HG03571 (cell line): ENCODE measurements at regions not wholly inside any gene's neighbourhood (a gene's known extent, or its start where the extent isn't known, plus 50 kb on each side); places are given as distances from the start of the nearest gene placed in this dataset.
"Not testable (repeated sequence)": the region's sequence is repeated elsewhere in the genome, so short reads cannot be mapped to it uniquely, and the experiment has no call there.

Source experiments
- ATAC-seq: cut with Tn5 transposase; IDR thresholded peaks from one replicate; pipeline ENCODE4 v1.9.1; 2021; ENCODE audit not compliant: unreplicated experiment

DNA sequence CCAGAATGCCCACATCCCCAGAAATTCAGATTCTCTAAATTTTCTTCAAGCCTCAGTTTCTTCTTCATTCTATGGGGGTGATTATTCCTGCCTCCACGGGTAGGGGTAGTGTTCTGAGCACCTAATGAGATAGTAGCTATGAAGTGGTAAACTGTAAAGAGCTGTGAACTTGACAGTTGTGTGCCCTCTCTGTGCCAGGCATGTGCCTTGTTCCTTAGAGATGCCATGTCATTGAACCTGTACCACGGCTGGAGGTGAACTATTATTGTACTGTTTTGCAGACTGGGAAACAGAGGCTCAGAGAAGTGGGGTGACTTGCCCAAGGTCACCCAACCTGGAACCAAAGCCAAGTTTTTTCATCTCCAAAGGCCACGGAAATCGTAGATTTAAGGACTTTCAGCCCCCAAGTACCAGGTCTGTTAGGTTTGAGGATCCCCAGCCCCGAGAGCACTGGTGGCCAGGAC is 67.7 kb upstream of the SIRPA start:
- ATAC-seq, result no peak

- ATAC-seq, result no peak
Observed at GRCh38 chr20:1825938-1826445, 69.2 kb upstream of the SIRPA start.

- ATAC-seq, result no peak
Observed at GRCh38 chr20:1825507-1825906, 69.7 kb upstream of the SIRPA start.

GRCh38 chr20:1824834-1825233 is 70.4 kb upstream of the SIRPA start:
- ATAC-seq, result no peak

GRCh38 chr20:1824181-1824580 is 71.0 kb upstream of the SIRPA start:
- ATAC-seq, result no peak

- ATAC-seq, result no peak
Observed at GRCh38 chr20:1823450-1823844, 71.8 kb upstream of the SIRPA start.

GRCh38 chr20:1822564-1823449 is 72.4 kb upstream of the SIRPA start:
- ATAC-seq, result no peak

- ATAC-seq, result no peak
Observed at GRCh38 chr20:1820138-1821079, 74.8 kb upstream of the SIRPA start.

DNA sequence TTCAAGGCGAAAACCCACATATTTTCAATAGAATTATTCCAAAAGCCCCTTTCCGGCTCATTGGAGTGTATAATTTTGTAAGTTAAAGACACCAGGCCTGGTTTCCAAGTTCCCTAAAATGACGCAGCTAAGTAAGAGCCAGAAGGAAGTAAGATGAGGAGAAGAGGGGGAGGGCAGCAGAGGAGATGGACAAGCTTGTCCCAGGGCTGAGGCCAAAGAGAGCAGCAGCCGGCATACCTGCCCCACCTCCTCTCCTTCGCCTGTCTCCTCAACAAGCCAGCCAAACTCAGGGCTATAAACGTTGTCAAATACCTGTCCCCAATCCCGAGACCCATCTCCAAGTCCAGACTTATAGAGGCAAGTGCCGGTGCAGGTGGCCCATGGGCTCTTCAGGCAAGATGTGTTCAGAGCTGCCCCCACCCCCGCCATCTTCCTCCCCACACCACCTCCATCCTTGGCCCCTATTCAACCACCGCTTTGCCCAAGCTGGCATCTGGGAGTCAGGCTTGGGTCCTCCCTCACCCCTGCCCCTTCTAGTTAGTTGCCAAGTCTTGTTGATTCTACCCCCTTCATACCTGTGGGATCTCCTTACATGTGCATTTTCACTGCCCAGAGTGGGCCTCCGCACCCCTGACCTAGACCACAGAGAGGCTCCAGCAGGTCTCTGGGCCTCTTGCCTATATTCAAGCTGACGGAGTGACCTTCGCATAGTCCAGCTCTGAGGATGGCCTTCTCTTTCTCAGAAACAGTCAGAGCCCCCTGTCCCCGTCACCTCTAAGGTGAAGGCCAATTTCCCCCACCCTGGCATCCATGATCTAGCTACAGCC is 75.7 kb upstream of the SIRPA start:
- no peak for ATAC-seq

- ATAC-seq, result no peak
Observed at GRCh38 chr20:1818895-1819294, 76.3 kb upstream of the SIRPA start.

- ATAC-seq, result no peak
Observed at GRCh38 chr20:1818247-1818840, 76.9 kb upstream of the SIRPA start.

GRCh38 chr20:1817577-1818211 is 77.5 kb upstream of the SIRPA start:
- ATAC-seq, result no peak

DNA sequence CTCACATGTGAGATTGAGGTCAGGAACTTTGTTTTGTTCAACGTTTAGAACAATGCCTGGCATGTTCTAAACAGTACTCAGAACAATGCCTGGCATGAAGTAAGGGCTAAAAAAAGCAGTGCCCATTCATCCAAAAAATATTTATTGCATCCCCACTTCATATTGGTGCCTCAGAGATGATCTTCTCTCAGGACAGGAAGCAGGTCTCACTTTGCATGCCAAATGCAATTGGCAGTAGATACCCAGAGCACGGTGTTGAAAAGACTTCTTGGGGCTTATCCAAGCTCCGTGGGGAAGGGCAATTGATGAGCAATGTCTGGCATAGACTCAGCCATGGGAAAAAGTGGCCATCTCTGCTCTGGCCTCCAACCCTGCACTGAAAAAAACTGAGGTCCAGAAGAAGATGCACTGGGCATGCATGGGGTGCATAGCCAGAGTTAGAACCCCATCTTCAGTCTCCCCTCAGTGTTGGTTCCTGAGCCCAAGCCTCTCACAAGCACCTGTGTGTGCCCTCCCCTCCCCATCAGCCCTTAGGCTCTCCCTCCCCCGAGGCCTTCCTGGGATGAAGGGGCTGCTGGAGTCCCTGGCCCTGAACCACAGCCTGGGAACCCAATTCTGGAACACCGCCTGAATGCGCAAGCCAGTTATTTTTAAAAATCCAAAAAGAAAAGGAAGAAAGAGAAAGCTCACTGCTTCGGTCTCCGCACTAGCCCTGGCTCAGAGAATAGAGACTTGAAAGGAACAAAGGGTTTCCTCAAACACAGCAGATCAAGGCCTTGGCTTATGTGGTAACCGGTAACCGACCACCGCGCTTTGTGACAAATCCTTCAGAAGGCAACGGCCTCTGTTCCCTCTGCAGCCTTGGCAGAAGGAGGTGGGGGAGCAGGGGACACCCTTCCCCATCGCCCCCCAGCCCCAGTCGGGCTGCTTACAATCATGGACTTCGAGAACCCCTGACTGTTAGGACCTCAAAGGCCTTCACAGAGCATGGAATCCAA is 78.5 kb upstream of the SIRPA start:
- no peak for ATAC-seq

GRCh38 chr20:1815502-1816085 is 79.6 kb upstream of the SIRPA start:
- no peak for ATAC-seq

DNA sequence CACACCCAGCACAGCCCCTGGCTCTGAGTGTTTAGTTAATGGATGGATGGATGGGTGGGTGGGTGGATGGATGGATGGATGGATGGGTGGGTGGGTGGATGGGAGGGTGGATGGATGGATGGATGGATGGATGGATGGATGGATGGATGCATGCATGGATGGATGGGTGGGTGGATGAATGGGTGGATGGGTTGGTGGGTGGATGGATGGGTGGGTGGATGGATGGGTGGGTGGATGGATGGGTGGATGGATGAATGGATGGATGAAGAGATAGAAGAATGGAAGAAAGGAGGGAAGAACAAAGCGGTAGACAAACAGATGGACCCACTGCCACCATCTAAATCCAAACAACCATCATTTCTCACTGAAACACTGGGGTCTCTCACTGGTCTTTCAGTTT is 80.3 kb upstream of the SIRPA start:
- not testable (repeated sequence) for ATAC-seq

DNA sequence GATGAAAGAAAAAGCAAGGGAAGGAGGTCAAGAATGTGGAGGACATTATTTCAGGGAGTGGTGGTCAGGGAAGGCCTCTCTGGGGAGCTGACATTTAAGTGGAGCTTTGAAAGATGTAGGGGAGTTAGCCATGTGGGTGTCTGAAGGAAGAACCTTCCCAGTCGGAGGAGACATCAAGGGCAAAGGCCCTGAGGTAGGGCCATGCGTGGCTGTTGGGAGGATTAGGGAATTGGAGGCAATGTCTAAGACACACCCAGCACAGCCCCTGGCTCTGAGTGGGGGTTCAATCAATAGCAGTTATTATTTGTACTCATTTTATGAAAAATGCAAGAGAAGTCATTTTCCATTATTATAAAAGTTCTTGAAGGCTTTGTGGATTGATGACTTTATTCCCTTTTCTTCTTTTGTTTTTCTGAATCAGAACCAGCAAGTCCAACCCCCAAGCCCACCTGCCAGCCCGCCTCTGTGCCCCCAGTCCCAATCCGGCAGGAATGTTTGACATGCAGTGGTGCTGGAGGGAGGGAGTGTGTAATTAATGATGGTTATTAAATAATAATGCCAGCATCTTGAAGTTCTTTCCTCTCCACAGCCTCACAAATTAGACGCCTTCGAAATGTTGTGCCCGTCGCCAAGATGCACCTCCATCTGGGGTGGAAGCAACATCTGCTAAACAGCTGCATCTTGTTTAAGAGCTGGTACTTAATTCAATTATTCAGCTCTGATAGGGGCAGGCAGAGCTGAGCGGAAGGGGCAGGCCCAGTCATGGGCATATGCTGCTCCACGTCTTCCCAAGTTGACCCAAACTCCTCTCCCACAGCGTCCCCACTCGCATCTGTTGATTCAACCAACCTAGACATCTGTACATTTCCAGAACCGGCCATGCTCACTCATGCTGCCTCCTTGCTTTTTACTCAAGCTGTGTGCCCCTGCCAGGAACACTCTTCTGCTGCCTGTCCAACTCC is 81.3 kb upstream of the SIRPA start:
- ATAC-seq, result no peak

- no peak for ATAC-seq
Observed at GRCh38 chr20:1813101-1813529, 82.1 kb upstream of the SIRPA start.
